Body of pancreas (tissue), 4 donors: ENCODE measurements at regions not wholly inside any gene's neighbourhood (a gene's known extent, or its start where the extent isn't known, plus 50 kb on each side); places are given as distances from the start of the nearest gene placed in this dataset.

Experiments
- ATAC-seq: fragments of 150-250 bp; one replicate; pipeline ENCODE4 v1.9.1; 2016
- DNase-seq, 4 donors: peaks; one replicate each; pipeline ENCODE4 v3.0.0-alpha.2; 2019
- H3K27ac ChIP-seq, 4 donors: fragments of 200-600 bp; sonication (generic); 1 replicate in 3 of 4; 2 replicates in 1 of 4; pipeline versions ENCODE4 v1.5.1 to v1.6.1; 2016 to 2019; ENCODE audit warnings: mild to moderate bottlenecking in 1 of 4, mixed read lengths in 1 of 4, moderate library complexity in 1 of 4
- H3K27me3 ChIP-seq, 2 donors: fragments of 200-600 bp; sonication (generic); one replicate each; pipeline ENCODE4 v1.6.0; 2016; ENCODE audit warnings: mild to moderate bottlenecking in 1 of 2
- H3K36me3 ChIP-seq, 2 donors: fragments of 200-600 bp; sonication (generic); replicated peaks in 1 of 2; 2 replicates each; pipeline ENCODE4 v1.5.1; 2016; ENCODE audit warnings: low read depth in 2 of 2; ENCODE audit not compliant: insufficient read depth in 1 of 2
- H3K4me1 ChIP-seq: fragments of 200-600 bp; sonication (generic); one replicate; pipeline ENCODE4 v1.6.0; 2016
- H3K4me3 ChIP-seq, 2 donors: fragments of 200-600 bp; sonication (generic); 1 replicate in 1 of 2; 2 replicates in 1 of 2; pipeline ENCODE4 v1.5.1; 2016 to 2019
- H3K9me3 ChIP-seq, 3 donors: fragments of 200-600 bp; sonication (generic); 1 replicate in 2 of 3; 2 replicates in 1 of 3; pipeline ENCODE4 v1.5.1; 2016
- POLR2A ChIP-seq, 3 donors: fragments of 450-650 bp; IDR thresholded peaks; one replicate each; pipeline ENCODE4 v1.6.1; 2016; ENCODE audit warnings: antibody characterized with exemption in 3 of 3, mild to moderate bottlenecking in 2 of 3
- WGBS, 2 donors: methylation state at CpG; one replicate each; pipeline ENCODE4 v1.1.5; 2017; 5-methylcytosine and 5-hydroxymethylcytosine counted together
- intact Hi-C: fragments of 100-400 bp; cut with DNase I; formaldehyde crosslinking; loops from one replicate; pipeline ENCODE4 v1.15.1; 2023
- TF ChIP-seq, protein P1 (sequence below), 7 experiments: fragments of 450-650 bp in 4 of 7; fragments of 200-600 bp in 3 of 7; sonication (generic) in 3 of 7; IDR thresholded peaks; one replicate each; pipeline ENCODE4 v1.5.1; 2016 to 2019; ENCODE audit warnings: antibody characterized with exemption in 7 of 7

DNA sequence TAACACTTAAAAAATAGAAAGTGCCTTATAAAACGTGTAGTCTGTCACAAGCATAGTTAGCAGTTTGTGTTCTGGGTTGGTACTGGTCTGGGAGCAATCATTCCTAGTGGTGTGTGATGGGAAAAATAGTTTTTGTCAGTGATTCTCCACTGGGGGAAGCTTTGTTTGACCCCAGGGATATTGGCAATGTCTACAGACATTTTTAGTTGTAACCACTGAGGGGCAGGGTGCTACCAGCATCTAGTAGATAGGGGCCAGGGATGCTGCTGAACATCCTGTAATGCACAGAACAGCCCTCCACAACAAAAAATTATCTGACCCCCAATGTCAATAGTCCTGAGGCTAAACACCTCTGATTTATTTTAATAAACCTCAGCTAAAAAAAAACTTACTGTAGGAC lies 51.6 kb upstream of the CREB5 start:
- Histone ChIP-seq H3K4me3 (no peak overlapping the region), H3K27ac (no peak overlapping the region), H3K9me3 (no peaks in the 10 kb centered on the region), H3K4me1 (no peaks in the 10 kb centered on the region), H3K36me3 (no peaks in the 10 kb centered on the region), H3K27me3 (no peaks in the 10 kb centered on the region)
- no peak for DNase-seq
- TF ChIP-seq POLR2A (IDR thresholded peaks at IDR 0.05) = no peak
- TF ChIP-seq, protein P1, sequence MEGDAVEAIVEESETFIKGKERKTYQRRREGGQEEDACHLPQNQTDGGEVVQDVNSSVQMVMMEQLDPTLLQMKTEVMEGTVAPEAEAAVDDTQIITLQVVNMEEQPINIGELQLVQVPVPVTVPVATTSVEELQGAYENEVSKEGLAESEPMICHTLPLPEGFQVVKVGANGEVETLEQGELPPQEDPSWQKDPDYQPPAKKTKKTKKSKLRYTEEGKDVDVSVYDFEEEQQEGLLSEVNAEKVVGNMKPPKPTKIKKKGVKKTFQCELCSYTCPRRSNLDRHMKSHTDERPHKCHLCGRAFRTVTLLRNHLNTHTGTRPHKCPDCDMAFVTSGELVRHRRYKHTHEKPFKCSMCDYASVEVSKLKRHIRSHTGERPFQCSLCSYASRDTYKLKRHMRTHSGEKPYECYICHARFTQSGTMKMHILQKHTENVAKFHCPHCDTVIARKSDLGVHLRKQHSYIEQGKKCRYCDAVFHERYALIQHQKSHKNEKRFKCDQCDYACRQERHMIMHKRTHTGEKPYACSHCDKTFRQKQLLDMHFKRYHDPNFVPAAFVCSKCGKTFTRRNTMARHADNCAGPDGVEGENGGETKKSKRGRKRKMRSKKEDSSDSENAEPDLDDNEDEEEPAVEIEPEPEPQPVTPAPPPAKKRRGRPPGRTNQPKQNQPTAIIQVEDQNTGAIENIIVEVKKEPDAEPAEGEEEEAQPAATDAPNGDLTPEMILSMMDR (IDR thresholded peaks at IDR 0.05) = no peak
- ATAC-seq = no peak
- WGBS, 2 donors = 43 to 60% methylated on average over 1 of the region's 1 CpG
- intact Hi-C loops = no loop called here

DNA sequence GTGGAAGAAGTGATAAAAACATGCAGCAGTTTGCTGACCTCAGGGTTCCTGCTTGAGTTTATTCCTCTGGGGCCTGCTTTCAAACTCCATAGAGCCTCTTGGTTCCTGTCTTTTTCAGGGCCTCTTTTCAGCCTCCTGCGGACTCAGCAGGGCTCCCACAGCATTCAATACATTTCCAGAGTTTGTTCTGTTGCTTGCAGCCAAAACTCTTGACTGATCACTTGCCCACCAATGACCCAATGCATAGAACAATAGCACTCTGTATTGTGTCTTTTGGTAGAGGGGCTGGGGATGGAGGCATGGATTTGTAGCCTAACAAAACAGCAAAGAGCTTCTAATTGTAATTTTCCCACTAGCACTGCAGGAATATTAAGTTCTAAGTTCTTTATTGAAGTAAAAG lies 50.8 kb upstream of the CREB5 start:
- TF ChIP-seq, protein P1 (IDR thresholded peaks at IDR 0.05) = no peak
- Histone ChIP-seq H3K4me1 (no peaks in the 10 kb centered on the region), H3K27me3 (no peaks in the 10 kb centered on the region), H3K9me3 (no peaks in the 10 kb centered on the region), H3K36me3 (no peaks in the 10 kb centered on the region), H3K4me3 (no peak overlapping the region), H3K27ac (no peak overlapping the region)
- intact Hi-C loops = no loop called here
- ATAC-seq (no peak), DNase-seq (no peak)
- 62 to 71% methylated on average over 1 of the region's 1 CpG for WGBS, 2 donors

DNA sequence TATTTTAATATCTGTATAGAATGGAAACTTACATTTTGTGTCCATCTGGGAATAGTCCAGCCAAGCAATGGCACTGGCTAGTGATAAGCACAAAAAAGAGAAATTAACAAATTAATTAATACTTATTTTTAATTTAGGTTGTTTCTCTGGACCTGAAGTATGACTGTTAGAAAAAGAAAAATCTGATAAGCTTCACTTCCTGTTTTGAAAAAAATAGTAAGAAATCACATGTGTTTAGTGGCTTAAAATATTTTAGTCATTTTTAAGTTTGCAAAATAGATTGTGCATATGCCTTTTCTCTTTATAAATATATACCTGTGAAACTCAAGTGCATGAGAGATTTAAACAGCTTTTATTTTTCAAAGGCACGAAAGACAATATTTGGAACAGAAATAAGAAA lies 50.1 kb upstream of the CREB5 start:
- TF ChIP-seq, protein P1 (IDR thresholded peaks at IDR 0.05) = no peak
- TF ChIP-seq POLR2A (IDR thresholded peaks at IDR 0.05) = no peak
- DNase-seq (no peak), ATAC-seq (no peak)
- Histone ChIP-seq H3K36me3 (no peaks in the 10 kb centered on the region), H3K4me1 (no peaks in the 10 kb centered on the region), H3K27me3 (no peaks in the 10 kb centered on the region), H3K9me3 (no peaks in the 10 kb centered on the region), H3K27ac (no peak overlapping the region), H3K4me3 (no peak overlapping the region)
- intact Hi-C loops = no loop called here
- 70 to 98% methylated on average over 1 of the region's 1 CpG for WGBS, 2 donors
